ENCODE measurements at regions not wholly inside any gene's neighbourhood (a gene's known extent, or its start where the extent isn't known, plus 50 kb on each side); places are given as distances from the start of the nearest gene placed in this dataset.

GRCh38 chr13:39915418-39915817 lies 260.0 kb downstream of the COG6 start:
- no peaks in the 10 kb centered on the region for H3F3A ChIP-seq (ENCODE audit: control insufficient read depth, insufficient read depth)
- H3K27me3 ChIP-seq (ENCODE audit: control insufficient read depth, low read length) = no peaks in the 10 kb centered on the region
- H3K4me1 ChIP-seq (ENCODE audit: control insufficient read depth, low read length) = peaks cover under 1% of the 10 kb centered on the region
- H4K20me1 ChIP-seq (ENCODE audit: control insufficient read depth, insufficient read depth, low read depth, low read length) = no peaks in the 10 kb centered on the region
- no peak overlapping the region for H3K4me2 ChIP-seq (ENCODE audit: low read length)
- no peaks in the 10 kb centered on the region for H3K79me2 ChIP-seq (ENCODE audit: control insufficient read depth, low read length)
- H3K9me3 ChIP-seq (ENCODE audit: control insufficient read depth, insufficient read depth, low read length) = no peaks in the 10 kb centered on the region
- H3K27ac ChIP-seq (ENCODE audit: low read depth, low read length) = no peak overlapping the region
- TF ChIP-seq, protein P1, sequence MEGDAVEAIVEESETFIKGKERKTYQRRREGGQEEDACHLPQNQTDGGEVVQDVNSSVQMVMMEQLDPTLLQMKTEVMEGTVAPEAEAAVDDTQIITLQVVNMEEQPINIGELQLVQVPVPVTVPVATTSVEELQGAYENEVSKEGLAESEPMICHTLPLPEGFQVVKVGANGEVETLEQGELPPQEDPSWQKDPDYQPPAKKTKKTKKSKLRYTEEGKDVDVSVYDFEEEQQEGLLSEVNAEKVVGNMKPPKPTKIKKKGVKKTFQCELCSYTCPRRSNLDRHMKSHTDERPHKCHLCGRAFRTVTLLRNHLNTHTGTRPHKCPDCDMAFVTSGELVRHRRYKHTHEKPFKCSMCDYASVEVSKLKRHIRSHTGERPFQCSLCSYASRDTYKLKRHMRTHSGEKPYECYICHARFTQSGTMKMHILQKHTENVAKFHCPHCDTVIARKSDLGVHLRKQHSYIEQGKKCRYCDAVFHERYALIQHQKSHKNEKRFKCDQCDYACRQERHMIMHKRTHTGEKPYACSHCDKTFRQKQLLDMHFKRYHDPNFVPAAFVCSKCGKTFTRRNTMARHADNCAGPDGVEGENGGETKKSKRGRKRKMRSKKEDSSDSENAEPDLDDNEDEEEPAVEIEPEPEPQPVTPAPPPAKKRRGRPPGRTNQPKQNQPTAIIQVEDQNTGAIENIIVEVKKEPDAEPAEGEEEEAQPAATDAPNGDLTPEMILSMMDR (IDR thresholded peaks at IDR 0.05; ENCODE audit: low read depth, low read length, poor library complexity, severe bottlenecking) = no peak
- TF ChIP-seq EZH2phosphoT487 (IDR thresholded peaks at IDR 0.05; ENCODE audit: borderline replicate concordance, low read length) = no peak
- no peaks in the 10 kb centered on the region for H3K36me3 ChIP-seq (ENCODE audit: control insufficient read depth, low read length)
- no peak overlapping the region for H3K4me3 ChIP-seq (ENCODE audit: low read length)
- no peaks in the 10 kb centered on the region for H3K9me2 ChIP-seq (replicated peaks; ENCODE audit: control insufficient read depth, low read length)

DNA sequence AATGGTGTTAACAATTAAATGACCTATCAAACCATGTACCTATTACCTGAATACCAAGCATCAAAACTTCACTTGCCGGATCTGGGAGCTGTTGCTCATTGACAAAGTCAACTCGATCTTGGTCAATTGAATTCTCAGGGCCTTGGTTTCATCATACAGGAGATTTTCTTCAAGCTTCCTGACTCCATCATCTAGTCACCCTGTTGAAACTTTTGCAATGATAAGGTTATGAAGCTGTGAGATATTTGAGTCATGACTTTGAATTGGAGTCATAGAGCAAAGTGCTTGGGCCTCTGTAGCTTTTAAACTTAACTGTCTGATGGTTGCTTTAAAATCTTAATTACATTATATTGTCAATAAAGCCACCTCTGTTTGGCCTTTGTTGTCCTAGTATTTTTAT lies 260.9 kb downstream of the COG6 start:
- no peak for TF ChIP-seq EZH2phosphoT487 (IDR thresholded peaks at IDR 0.05; ENCODE audit: borderline replicate concordance, low read length)
- TF ChIP-seq, protein P1 (IDR thresholded peaks at IDR 0.05; ENCODE audit: low read depth, low read length, poor library complexity, severe bottlenecking) = no peak
- no peaks in the 10 kb centered on the region for H3K36me3 ChIP-seq (ENCODE audit: control insufficient read depth, low read length)
- H3K27ac ChIP-seq (ENCODE audit: low read depth, low read length) = no peak overlapping the region
- no peaks in the 10 kb centered on the region for H3K9me2 ChIP-seq (replicated peaks; ENCODE audit: control insufficient read depth, low read length)
- H3K4me2 ChIP-seq (ENCODE audit: low read length) = no peak overlapping the region
- H3K79me2 ChIP-seq (ENCODE audit: control insufficient read depth, low read length) = no peaks in the 10 kb centered on the region
- H4K20me1 ChIP-seq (ENCODE audit: control insufficient read depth, insufficient read depth, low read depth, low read length) = no peaks in the 10 kb centered on the region
- no peaks in the 10 kb centered on the region for H3K27me3 ChIP-seq (ENCODE audit: control insufficient read depth, low read length)
- no peaks in the 10 kb centered on the region for H3K4me1 ChIP-seq (ENCODE audit: control insufficient read depth, low read length)
- H3F3A ChIP-seq (ENCODE audit: control insufficient read depth, insufficient read depth) = no peaks in the 10 kb centered on the region
- H3K9me3 ChIP-seq (ENCODE audit: control insufficient read depth, insufficient read depth, low read length) = no peaks in the 10 kb centered on the region
- H3K4me3 ChIP-seq (ENCODE audit: low read length) = no peak overlapping the region

DNA sequence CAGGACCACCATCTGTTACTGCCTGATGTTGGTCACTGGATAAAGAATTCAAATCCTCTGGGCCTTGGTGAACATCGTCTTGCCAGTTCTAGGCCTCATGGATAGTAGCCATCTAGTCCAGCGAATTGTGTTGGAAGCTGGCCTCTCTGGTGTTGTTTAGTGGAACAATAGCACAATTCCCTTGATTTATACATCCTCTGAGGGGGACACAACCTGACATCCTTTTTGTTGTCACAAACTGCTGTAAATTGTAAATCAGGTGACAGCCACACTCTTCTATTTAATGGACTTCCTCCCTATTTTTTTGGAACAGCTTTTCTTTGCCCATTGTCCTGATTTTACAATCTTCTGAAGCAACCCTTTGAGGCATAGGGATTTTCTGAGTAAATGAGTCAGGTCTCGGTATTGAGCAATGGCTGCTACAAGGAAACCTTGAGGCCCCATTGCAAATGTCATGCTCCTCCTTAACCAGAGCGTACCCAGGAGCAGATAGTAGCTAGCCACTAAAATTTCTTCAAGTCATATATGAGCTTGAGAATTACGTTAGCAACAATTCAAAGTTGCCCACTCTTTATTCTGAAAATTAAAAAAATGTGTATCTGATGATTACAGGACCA lies 263.3 kb downstream of the COG6 start:
- H3K9me2 ChIP-seq (replicated peaks; ENCODE audit: control insufficient read depth, low read length) = no peaks in the 10 kb centered on the region
- no peaks in the 10 kb centered on the region for H3K4me1 ChIP-seq (ENCODE audit: control insufficient read depth, low read length)
- no peak overlapping the region for H3K4me2 ChIP-seq (ENCODE audit: low read length)
- H4K20me1 ChIP-seq (ENCODE audit: control insufficient read depth, insufficient read depth, low read depth, low read length) = no peaks in the 10 kb centered on the region
- TF ChIP-seq, protein P1 (IDR thresholded peaks at IDR 0.05; ENCODE audit: low read depth, low read length, poor library complexity, severe bottlenecking) = no peak
- no peaks in the 10 kb centered on the region for H3K36me3 ChIP-seq (ENCODE audit: control insufficient read depth, low read length)
- H3K9me3 ChIP-seq (ENCODE audit: control insufficient read depth, insufficient read depth, low read length) = no peaks in the 10 kb centered on the region
- no peaks in the 10 kb centered on the region for H3K79me2 ChIP-seq (ENCODE audit: control insufficient read depth, low read length)
- H3K4me3 ChIP-seq (ENCODE audit: low read length) = no peak overlapping the region
- no peak overlapping the region for H3K27ac ChIP-seq (ENCODE audit: low read depth, low read length)
- H3F3A ChIP-seq (ENCODE audit: control insufficient read depth, insufficient read depth) = no peaks in the 10 kb centered on the region
- H3K27me3 ChIP-seq (ENCODE audit: control insufficient read depth, low read length) = no peaks in the 10 kb centered on the region
